GM23338 (cell line): ENCODE measurements at regions not wholly inside any gene's neighbourhood (a gene's known extent, or its start where the extent isn't known, plus 50 kb on each side); places are given as distances from the start of the nearest gene placed in this dataset.

ENCODE experiments used
- CREB1 ChIP-seq: fragments of 250-450 bp; sonication (Bioruptor Pico); IDR thresholded peaks from 2 replicates; pipeline ENCODE4 v1.5.0; 2020; ENCODE audit warnings: low read depth, mild to moderate bottlenecking, moderate library complexity
- EZH2 ChIP-seq: fragments of 200-600 bp; sonication (generic); IDR thresholded peaks from one replicate; pipeline ENCODE4 v1.8.0; 2017; ENCODE audit warnings: antibody characterized with exemption, mild to moderate bottlenecking, low read depth; ENCODE audit not compliant: unreplicated experiment
- EZH2phosphoT487 ChIP-seq: fragments of 200-600 bp; sonication (generic); IDR thresholded peaks from one replicate; pipeline ENCODE4 v1.8.1; 2018; ENCODE audit warnings: antibody characterized with exemption; ENCODE audit not compliant: unreplicated experiment
- JUNB ChIP-seq: IDR thresholded peaks from one replicate; pipeline ENCODE4 v1.6.1; 2016; ENCODE audit warnings: antibody characterized with exemption; ENCODE audit not compliant: unreplicated experiment
- NANOG ChIP-seq: IDR thresholded peaks from 2 replicates; pipeline ENCODE4 v1.6.1; 2016; ENCODE audit warnings: antibody characterized with exemption, borderline replicate concordance
- POLR2AphosphoS5 ChIP-seq: IDR thresholded peaks from 2 replicates; pipeline ENCODE4 v1.6.1; 2016; ENCODE audit warnings: antibody characterized with exemption, low read depth
- ZNF114 ChIP-seq: fragments of 250-450 bp; sonication (Bioruptor Pico); IDR thresholded peaks from 2 replicates; pipeline ENCODE4 v1.5.0; 2020; ENCODE audit warnings: mild to moderate bottlenecking, moderate library complexity
- TF ChIP-seq, protein P1 (sequence below), 2 experiments: fragments of 200-600 bp in 1 of 2; sonication (generic) in 1 of 2; conservative IDR thresholded peaks; 2 replicates each; pipeline versions ENCODE4 v1.5.1 to v1.6.1; 2016 to 2017; ENCODE audit warnings: antibody characterized with exemption in 2 of 2, low read depth in 2 of 2, mild to moderate bottlenecking in 2 of 2, moderate library complexity in 1 of 2
- TF ChIP-seq, protein P2 (sequence below): IDR thresholded peaks from one replicate; pipeline ENCODE4 v1.6.1; 2018; ENCODE audit warnings: antibody characterized with exemption; ENCODE audit not compliant: unreplicated experiment

DNA sequence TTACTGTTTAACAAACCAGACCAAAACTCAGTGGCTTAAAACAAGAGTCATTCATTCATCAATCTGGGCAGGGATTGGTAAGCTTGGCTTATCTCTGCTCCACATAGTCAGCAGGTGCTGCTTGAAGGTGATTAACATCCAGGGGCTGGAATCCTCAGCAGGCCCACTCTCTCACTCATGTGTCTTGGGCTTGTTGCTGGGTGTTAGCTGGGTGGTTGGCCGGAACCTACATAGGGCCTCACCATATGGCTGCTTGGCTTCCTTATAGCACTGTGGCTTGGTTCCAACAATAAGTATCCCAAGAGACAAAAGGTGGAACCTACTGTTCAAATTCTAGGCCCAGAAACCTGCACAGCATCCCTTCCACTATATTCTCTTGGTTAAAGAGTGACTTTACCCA, 125.0 kb downstream of the RASGEF1B start:
- TF ChIP-seq, protein P1, sequence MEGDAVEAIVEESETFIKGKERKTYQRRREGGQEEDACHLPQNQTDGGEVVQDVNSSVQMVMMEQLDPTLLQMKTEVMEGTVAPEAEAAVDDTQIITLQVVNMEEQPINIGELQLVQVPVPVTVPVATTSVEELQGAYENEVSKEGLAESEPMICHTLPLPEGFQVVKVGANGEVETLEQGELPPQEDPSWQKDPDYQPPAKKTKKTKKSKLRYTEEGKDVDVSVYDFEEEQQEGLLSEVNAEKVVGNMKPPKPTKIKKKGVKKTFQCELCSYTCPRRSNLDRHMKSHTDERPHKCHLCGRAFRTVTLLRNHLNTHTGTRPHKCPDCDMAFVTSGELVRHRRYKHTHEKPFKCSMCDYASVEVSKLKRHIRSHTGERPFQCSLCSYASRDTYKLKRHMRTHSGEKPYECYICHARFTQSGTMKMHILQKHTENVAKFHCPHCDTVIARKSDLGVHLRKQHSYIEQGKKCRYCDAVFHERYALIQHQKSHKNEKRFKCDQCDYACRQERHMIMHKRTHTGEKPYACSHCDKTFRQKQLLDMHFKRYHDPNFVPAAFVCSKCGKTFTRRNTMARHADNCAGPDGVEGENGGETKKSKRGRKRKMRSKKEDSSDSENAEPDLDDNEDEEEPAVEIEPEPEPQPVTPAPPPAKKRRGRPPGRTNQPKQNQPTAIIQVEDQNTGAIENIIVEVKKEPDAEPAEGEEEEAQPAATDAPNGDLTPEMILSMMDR (conservative IDR thresholded peaks at IDR 0.05; ENCODE audit: low read depth in 2 of 2): no peak
- TF ChIP-seq POLR2AphosphoS5 (no peak), EZH2phosphoT487 (no peak), EZH2 (no peak), JUNB (no peak), CREB1 (CRISPR knock-in tag) (no peak), ZNF114 (CRISPR knock-in tag) (no peak), NANOG (no peak)
- TF ChIP-seq, protein P2, sequence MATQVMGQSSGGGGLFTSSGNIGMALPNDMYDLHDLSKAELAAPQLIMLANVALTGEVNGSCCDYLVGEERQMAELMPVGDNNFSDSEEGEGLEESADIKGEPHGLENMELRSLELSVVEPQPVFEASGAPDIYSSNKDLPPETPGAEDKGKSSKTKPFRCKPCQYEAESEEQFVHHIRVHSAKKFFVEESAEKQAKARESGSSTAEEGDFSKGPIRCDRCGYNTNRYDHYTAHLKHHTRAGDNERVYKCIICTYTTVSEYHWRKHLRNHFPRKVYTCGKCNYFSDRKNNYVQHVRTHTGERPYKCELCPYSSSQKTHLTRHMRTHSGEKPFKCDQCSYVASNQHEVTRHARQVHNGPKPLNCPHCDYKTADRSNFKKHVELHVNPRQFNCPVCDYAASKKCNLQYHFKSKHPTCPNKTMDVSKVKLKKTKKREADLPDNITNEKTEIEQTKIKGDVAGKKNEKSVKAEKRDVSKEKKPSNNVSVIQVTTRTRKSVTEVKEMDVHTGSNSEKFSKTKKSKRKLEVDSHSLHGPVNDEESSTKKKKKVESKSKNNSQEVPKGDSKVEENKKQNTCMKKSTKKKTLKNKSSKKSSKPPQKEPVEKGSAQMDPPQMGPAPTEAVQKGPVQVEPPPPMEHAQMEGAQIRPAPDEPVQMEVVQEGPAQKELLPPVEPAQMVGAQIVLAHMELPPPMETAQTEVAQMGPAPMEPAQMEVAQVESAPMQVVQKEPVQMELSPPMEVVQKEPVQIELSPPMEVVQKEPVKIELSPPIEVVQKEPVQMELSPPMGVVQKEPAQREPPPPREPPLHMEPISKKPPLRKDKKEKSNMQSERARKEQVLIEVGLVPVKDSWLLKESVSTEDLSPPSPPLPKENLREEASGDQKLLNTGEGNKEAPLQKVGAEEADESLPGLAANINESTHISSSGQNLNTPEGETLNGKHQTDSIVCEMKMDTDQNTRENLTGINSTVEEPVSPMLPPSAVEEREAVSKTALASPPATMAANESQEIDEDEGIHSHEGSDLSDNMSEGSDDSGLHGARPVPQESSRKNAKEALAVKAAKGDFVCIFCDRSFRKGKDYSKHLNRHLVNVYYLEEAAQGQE: no peak
